HG02840 (cell line): ENCODE measurements at regions not wholly inside any gene's neighbourhood (a gene's known extent, or its start where the extent isn't known, plus 50 kb on each side); places are given as distances from the start of the nearest gene placed in this dataset.
"Not testable (repeated sequence)": the region's sequence is repeated elsewhere in the genome, so short reads cannot be mapped to it uniquely, and the experiment has no call there.

ENCODE experiments used
- ATAC-seq: cut with Tn5 transposase; IDR thresholded peaks from one replicate; pipeline ENCODE4 v1.9.1; 2021; ENCODE audit warnings: mild to moderate bottlenecking, moderate library complexity, moderate number of reproducible peaks; ENCODE audit not compliant: unreplicated experiment, low FRiP score

DNA sequence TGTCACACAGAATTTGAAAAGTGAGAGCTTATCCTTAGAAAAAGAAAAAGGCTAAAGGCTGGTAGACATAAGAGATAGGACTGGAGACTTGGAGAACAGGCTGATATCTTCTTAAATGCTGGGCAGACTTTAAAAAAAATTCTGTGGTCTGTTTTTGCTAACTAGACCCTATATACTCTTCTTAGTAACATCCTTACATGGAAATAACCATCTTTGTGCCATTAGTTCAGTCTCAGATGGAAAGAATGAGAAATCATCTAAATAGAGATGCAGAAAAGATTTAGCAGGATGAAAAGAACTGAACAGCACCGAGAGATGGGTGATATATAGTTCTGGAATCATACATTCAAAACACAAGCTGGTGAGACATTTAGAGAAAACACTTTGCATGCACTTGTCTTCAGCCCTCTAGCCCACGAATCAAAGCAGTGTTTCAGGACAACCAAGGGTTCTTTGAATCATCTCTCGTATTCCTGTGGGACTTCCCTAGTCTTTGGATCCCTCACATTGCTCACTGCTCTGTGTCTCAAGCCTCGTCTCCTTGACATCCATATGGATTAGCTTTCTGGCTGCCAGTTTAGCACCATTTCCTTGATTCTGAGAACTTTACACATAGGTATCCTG, 93.0 kb upstream of the LYSMD4 start:
- ATAC-seq = no peak

DNA sequence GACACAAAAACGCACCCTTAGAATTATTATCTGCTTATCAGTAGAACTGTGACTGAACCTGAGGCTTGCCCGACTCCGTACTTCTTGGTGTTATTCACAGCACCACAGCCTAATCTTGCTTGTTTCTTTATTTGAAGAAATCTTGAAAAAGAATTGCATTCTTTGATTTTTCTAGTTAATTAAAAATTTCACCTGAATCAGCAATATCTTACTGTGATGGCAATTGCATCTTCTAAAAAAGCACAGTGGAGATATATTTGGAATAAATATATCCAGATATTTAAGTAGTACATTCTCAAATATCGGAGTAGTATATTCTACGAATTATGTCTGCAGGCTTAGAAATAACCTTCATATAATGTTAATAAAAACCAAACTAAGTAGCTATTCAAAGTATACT, 90.1 kb upstream of the LYSMD4 start:
- no peak for ATAC-seq

DNA sequence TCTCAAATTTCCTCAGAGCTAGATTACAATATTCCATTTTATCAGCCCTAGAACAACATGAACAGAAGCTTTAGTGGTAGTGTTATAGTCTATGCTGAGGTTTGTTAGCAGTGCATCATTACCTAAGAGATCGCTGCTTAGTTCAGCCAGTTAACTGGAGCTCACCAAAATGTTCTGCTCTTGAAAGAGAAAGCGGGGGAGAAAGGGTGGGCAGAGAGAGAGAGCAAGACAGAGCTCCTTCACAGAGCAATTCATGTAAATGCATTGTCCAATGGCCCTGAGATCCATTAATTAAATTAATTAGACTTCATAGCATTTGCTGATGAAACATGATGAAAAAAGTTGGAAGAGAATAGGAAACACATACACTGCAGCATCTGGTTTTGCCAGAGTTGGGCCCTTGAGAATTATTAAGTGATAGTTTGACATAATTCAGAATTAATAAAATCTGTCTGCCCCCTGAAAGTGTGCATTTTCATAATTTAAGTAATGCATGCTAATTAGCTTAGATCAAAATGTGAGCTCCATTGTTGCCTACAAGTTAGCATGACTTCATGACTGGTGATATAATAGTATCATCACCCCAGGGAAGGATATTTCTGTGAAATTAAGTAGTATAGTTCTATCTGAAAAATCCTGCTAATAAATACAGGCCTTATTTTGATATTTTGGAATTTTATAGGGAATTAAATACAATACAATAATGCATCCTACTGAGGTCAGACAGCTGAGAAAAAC, 86.9 kb upstream of the LYSMD4 start:
- no peak for ATAC-seq

DNA sequence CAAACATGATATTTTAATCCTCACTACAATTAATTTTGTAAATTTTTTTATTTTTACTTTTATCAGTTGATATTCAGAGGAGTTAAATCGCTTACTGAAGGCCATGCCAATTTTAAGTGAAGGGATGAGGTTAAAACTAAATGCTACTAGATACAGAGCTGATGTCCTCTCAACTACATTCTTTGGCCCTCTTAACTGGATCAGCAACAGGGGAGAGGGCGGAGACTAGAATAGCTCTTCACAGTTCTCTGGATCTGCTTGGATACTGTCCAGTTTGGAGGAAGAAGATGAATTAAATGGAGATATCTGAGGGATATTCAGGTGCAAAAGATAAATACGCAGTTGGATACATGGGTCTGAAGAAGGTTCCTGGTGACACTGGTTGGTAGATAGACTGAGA, 85.6 kb upstream of the LYSMD4 start:
- no peak for ATAC-seq

DNA sequence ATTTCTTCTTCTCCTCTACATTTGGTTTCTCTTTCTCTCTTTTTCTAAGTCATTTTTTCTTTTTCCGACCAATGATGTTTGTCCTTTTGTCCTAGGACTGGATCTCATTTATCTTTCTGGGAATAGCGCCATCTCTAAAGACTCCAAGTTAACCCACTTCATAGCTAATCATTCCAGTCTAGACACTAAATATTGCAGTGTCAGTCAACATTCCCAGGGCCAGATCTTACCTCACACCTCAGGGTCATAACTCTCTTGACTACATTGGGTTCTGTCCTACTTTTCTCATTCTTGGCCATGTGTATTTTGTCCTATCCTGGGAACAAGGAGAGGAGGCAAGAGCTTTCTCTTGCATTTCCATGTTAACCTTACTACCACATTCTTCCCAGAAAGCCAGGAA, 83.6 kb upstream of the LYSMD4 start:
- ATAC-seq = not testable (repeated sequence)

DNA sequence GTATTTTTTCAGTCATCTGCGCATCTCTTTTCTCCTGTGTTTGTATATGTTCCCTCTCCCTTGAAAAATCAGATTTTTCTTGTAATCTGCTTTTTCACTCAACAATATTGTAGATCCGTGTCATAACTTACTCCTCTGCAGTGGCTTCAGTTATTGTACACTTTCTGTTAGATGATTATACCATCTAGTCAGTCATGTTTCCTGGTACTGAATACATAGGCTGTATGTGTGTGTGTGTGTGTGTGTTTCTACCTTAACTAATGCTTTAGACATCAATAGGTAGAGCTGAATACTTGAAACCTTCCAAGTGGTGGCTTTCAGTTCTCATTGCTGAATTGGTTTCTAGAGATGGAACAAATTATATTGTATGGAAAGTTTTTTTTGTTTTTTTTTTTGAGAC, 77.4 kb upstream of the LYSMD4 start:
- ATAC-seq = not testable (repeated sequence)

DNA sequence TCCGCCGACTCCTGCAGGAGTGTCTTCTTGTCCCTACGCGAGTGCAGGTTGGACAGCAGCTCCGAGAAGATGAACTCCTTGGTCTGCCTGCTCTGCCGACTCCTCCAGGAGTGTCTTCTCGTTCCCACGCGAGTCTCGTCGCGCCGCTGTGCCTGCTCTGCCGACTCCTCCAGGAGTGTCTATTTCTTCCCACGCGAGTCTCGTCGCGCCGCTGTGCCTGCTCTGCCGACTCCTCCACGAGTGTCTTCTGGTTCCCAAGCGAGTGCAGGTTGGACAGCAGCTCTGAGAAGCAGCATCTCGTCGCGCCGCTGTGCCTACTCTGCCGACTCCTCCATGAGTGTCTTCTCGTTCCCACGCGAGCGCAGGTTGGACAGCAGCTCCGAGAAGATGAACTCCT, 66.6 kb upstream of the LYSMD4 start:
- ATAC-seq = not testable (repeated sequence)

DNA sequence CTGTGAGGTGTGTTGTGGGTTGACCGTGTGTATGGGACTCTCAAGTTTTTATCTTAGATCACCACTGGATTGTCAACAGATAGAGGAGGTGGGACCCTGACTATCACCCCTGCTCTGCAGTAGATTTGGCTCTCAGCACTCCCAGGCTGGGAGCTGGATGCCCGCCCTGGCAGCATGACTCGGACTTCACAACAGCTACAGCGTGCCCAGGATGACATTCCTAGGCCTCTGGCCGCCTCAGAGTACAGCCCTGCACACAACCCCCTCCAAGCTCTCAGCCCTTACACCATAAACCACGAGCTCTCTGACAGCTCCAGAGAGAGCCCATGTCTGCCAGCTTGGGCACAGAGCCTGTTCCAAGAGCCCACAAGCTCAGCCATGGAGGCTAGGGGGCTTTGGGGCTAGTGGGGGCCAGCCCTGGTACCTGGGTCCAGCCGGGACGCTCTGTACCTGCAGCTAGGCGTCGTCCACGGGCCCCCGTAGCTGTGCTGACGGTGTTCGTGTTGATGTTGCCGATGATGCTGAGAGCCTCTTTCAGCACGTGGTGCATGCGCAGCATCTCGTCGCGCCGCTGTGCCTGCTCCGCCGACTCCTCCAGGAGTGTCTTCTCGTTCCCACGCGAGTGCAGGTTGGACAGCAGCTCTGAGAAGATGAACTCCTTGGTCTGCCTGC, 66.1 kb upstream of the LYSMD4 start:
- ATAC-seq = not testable (repeated sequence)

DNA sequence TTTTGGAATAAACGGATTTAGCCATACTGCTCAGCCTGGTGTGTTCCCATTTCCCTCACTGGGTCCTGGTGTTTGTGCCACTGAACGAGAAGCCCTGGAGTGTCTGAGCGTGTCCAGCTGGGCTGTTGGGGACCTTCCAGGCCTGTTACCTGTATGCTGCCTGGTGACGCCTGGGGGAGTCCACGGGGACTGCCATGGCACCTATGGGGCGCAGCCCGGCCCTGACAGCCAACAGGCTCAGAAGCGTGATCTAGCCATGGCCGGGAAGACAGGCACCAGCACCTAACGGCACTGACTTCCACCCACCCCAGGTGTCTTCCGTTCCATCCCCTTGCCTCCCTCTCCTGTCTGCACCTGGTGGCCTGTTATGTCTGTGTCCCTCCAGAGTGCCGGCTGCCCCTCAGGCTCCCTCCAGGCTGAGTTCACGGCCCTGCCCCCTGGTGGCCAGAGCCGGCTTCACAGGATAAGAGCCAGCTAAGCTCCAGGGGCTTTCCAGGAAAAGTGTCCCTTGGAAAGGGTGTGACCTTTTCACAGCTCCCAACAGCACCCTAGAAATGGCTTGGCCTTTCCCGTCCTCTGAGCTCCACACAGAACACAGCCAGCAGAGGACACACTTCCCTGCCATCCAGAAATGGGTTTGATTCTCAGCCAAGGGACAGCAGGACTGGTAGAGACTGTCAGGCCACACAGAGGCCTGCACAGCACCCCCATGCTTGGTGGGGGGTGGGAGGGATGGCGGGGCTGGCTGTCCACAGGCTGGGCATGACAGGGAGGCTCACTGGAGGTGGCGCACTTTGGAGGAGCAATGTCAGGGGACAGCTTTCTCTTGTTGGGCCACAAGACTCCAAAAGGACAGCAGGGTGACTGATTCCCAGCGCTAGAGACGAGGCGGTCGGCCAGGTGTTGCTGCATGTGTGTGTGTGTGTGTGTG, 64.0 kb upstream of the LYSMD4 start:
- not testable (repeated sequence) for ATAC-seq

DNA sequence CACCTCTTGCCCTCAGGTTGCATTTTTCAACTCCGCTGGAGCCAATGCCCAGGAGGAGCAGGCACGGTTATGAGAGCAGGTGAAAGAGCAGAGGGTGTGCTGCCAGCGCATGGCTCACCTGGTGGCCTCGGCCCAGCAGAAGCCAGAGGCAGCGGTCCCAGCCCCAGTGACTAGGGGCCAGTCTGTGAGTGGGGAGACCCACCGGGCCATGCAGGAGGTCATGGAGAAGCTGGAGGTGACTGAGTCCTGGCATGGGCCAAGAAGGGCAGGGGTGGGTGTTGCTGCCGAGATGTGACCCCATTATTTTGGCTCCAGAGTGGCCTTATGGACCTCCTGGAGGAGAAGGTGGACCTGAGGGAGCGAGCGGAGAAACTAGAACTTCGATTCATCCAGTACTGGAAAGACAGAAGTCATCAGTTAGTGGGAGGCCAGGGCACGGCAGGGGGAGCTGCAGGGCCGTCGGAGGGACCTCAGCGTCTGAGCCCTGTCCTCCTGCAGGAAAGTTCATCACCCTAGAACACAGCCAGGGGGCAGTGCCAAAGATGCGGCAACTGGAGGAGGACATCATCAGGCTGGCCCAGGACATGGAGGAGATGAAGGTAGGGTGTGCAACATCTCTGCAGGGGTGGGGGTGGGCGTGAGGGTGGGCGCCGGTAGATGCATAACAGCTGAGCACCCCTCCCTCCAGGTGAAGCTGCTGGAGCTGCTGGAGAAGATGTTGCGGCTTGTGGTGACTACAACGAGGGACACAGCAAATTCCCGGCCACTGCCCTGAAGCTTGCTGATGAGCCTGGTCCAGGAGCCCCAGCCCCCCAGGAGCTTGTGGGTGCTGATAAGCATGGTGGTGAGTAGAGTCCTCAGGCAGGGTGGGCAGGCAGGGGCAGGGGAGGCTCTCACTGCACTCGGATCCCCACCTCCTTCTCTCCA, 58.9 kb upstream of the LYSMD4 start:
- not testable (repeated sequence) for ATAC-seq

DNA sequence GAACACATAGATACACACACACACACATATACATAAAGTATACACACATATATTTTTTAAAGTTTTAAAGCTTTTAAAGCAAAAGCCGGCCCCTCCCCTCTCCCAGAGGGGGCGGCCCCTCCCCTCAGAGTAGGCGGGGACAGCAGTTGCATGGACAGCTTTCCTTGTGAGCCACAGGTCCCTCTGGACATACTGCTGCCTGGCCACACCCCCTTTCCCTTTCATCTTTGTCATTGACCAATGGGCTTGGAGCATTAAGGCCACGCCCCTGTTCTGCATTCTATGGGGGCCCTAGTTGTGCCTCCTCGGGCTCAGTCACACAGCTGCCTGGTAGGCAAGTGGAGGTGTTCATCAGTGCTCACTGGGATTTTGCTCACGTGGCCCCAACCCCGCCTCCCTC, 57.5 kb upstream of the LYSMD4 start:
- not testable (repeated sequence) for ATAC-seq

DNA sequence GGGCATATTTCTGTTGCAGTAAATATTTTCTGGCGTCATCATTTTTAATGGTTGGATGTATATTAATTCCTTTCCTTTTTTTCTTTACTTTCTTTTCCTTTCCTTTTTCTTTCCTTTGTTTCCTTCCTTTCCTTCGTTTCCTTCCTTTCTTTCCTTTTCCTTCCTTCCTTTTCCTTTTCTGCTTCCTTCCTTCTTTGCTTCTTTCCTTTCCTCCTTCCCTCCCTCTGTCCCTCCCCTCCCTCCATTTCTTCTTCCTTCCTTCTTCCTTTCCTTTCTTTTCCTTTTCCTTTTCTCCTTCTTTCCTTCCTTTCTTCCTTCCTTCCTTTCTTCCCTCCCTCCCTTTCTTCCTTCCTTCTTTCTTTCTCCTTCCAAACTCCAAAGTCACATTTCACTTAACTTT, 54.9 kb upstream of the LYSMD4 start:
- no peak for ATAC-seq

DNA sequence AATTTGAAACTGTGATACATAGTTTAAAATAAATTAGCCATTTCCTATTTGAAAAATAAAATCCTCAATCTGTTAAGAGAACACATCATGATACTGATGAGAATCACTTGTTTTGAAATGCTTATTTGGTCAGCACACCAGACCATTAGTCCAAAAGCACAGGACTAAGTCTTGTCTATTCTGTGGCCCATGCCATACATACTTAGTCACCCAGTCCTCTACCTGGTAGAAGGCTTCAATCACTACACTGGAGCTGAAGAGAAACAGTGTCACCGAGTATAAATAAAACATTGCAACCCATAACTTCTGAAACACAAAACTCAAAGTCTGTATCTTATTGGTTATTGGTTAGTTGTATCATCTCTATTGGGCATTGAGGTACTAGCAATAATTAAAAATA, 51.6 kb upstream of the LYSMD4 start:
- ATAC-seq = not testable (repeated sequence)

DNA sequence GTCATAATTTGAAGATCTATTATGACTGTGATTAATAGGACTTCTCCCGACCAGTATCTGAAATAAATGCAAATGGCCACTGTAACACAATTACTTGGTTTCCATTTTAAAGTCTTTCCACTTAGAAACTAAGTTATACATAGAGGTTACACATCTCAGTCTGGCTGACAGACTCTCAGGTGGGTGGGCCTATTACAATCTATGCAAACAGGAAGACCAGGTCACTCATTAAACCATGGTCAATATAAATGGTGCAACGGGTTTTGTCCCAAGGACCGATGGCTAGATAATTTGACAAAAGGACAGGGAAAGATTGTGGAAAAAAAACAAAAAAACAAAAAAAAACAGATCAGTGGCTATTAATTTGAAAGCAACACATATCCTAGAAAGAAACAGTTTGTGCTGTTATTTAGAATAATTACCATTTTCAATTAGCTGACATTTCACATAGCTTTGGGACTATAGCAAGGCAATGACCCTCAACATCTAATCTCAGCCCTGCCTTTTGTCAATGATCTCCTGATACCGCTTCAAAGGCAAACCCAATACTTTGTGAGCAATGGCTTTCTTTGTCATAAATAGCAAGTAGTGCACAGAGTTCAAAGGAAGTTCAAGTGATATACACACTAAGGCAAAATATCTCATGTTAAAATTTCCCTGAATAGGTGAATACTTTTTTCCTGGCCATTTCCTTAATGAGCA, 50.8 kb upstream of the LYSMD4 start:
- not testable (repeated sequence) for ATAC-seq
